NT2/D1 (cell line): ENCODE measurements at regions not wholly inside any gene's neighbourhood (a gene's known extent, or its start where the extent isn't known, plus 50 kb on each side); places are given as distances from the start of the nearest gene placed in this dataset.

Source experiments
- SUZ12 ChIP-seq: IDR thresholded peaks from 2 replicates; pipeline ENCODE4 v1.6.1; 2011; ENCODE audit not compliant: insufficient read length, insufficient read depth; ENCODE audit errors: extremely low read depth
- YY1 ChIP-seq: IDR thresholded peaks from 2 replicates; pipeline ENCODE4 v1.6.1; 2011; ENCODE audit not compliant: insufficient read length, insufficient read depth
- ZNF274 ChIP-seq: IDR thresholded peaks from 2 replicates; pipeline ENCODE4 v1.6.1; 2011; ENCODE audit warnings: mild to moderate bottlenecking, low read depth, low read length

- TF ChIP-seq YY1: no peak
- TF ChIP-seq SUZ12: no peak
- TF ChIP-seq ZNF274: no peak
Measured at GRCh38 chr15:23881291-23881690, 194.2 kb upstream of the NDN start.
